ENCODE measurements at regions not wholly inside any gene's neighbourhood (a gene's known extent, or its start where the extent isn't known, plus 50 kb on each side); places are given as distances from the start of the nearest gene placed in this dataset.

GRCh38 chr16:85256190-85256739 is 144.0 kb upstream of the CIBAR2 start:
- TF ChIP-seq, protein P1, sequence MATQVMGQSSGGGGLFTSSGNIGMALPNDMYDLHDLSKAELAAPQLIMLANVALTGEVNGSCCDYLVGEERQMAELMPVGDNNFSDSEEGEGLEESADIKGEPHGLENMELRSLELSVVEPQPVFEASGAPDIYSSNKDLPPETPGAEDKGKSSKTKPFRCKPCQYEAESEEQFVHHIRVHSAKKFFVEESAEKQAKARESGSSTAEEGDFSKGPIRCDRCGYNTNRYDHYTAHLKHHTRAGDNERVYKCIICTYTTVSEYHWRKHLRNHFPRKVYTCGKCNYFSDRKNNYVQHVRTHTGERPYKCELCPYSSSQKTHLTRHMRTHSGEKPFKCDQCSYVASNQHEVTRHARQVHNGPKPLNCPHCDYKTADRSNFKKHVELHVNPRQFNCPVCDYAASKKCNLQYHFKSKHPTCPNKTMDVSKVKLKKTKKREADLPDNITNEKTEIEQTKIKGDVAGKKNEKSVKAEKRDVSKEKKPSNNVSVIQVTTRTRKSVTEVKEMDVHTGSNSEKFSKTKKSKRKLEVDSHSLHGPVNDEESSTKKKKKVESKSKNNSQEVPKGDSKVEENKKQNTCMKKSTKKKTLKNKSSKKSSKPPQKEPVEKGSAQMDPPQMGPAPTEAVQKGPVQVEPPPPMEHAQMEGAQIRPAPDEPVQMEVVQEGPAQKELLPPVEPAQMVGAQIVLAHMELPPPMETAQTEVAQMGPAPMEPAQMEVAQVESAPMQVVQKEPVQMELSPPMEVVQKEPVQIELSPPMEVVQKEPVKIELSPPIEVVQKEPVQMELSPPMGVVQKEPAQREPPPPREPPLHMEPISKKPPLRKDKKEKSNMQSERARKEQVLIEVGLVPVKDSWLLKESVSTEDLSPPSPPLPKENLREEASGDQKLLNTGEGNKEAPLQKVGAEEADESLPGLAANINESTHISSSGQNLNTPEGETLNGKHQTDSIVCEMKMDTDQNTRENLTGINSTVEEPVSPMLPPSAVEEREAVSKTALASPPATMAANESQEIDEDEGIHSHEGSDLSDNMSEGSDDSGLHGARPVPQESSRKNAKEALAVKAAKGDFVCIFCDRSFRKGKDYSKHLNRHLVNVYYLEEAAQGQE (IDR thresholded peaks at IDR 0.05; ENCODE audit: low read depth, low read length) = no peak
- no peak for TF ChIP-seq TCF12 (IDR thresholded peaks at IDR 0.05)
- no peak for TF ChIP-seq USF1 (IDR thresholded peaks at IDR 0.05; ENCODE audit: borderline replicate concordance, low read depth)
- no peak for TF ChIP-seq RAD21 (IDR thresholded peaks at IDR 0.05; ENCODE audit: low read length)
- no peak for TF ChIP-seq CHD2 (IDR thresholded peaks at IDR 0.05; ENCODE audit: low read length, partially characterized antibody)
- TF ChIP-seq RFX5 (IDR thresholded peaks at IDR 0.05; ENCODE audit: low read length) = no peak
- TF ChIP-seq, protein P2, sequence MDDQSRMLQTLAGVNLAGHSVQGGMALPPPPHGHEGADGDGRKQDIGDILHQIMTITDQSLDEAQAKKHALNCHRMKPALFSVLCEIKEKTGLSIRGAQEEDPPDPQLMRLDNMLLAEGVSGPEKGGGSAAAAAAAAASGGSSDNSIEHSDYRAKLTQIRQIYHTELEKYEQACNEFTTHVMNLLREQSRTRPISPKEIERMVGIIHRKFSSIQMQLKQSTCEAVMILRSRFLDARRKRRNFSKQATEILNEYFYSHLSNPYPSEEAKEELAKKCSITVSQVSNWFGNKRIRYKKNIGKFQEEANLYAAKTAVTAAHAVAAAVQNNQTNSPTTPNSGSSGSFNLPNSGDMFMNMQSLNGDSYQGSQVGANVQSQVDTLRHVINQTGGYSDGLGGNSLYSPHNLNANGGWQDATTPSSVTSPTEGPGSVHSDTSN (IDR thresholded peaks at IDR 0.05) = no peak
- TF ChIP-seq TAF1 (IDR thresholded peaks at IDR 0.05; ENCODE audit: borderline replicate concordance, low read depth, low read length) = no peak
- no peak for TF ChIP-seq RCOR1 (IDR thresholded peaks at IDR 0.05; ENCODE audit: low read length)
- no peak for TF ChIP-seq FOSL2 (IDR thresholded peaks at IDR 0.05; ENCODE audit: borderline replicate concordance, low read depth)
- TF ChIP-seq FOXJ3 (CRISPR knock-in tag; IDR thresholded peaks at IDR 0.05) = no peak
- TF ChIP-seq TEAD4 (IDR thresholded peaks at IDR 0.05; ENCODE audit: borderline replicate concordance, insufficient read depth) = no peak
- TF ChIP-seq CTCF (IDR thresholded peaks at IDR 0.05) = no peak
- TF ChIP-seq POLR2AphosphoS5 (IDR thresholded peaks at IDR 0.05; ENCODE audit: low read depth, low read length) = no peak
- TF ChIP-seq, protein P3, sequence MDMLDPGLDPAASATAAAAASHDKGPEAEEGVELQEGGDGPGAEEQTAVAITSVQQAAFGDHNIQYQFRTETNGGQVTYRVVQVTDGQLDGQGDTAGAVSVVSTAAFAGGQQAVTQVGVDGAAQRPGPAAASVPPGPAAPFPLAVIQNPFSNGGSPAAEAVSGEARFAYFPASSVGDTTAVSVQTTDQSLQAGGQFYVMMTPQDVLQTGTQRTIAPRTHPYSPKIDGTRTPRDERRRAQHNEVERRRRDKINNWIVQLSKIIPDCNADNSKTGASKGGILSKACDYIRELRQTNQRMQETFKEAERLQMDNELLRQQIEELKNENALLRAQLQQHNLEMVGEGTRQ (IDR thresholded peaks at IDR 0.05; ENCODE audit: borderline replicate concordance, low read depth, low read length) = no peak
- Histone ChIP-seq H2AFZ (ENCODE audit: low read depth) (no peak overlapping the region), H3K36me3 (replicated peaks in 1 of 2; ENCODE audit: control insufficient read depth in 1 of 2, insufficient read depth in 2 of 2, low read length in 1 of 2) (no peaks in the 10 kb centered on the region), H3K9me3 (no peaks in the 10 kb centered on the region), H3K79me2 (ENCODE audit: insufficient read depth) (no peaks in the 10 kb centered on the region), H4K20me1 (ENCODE audit: insufficient read depth) (peaks cover 13% of the 10 kb centered on the region), H3K27me3 (ENCODE audit: insufficient read depth) (no peaks in the 10 kb centered on the region), H3K4me1 (ENCODE audit: control insufficient read depth in 1 of 2, insufficient read depth in 2 of 2, low read depth in 1 of 2, low read length in 1 of 2) (peaks cover 0 to 54% of the 10 kb centered on the region in 2 experiments; a peak in 1 of 4 replicates), H3K4me3 (ENCODE audit: low read depth in 2 of 2, low read length in 1 of 2) (no peak overlapping the region), H3K4me2 (no peak overlapping the region), H3K9ac (no peak overlapping the region), H3F3A (replicated peaks; ENCODE audit: insufficient read depth) (peaks cover 6% of the 10 kb centered on the region), H3K9me2 (no peaks in the 10 kb centered on the region), H3K27ac (ENCODE audit: low read depth in 2 of 2, low read length in 1 of 2) (no peak overlapping the region)
- DNase-seq = no peak
- WGBS (ENCODE audit: low lambda C conversion rate) = 95% methylated on average over 14 of the region's 18 CpGs
- CTCF ChIA-PET = interaction anchor here (1.2 to 6.9 kb wide), 6 partner anchors 11 to 354 kb away, joined by 3 to 54 read pairs (median 6); no protein-coding TSS in a partner anchor
- POLR2A ChIA-PET = no interaction called here
